T47D (cell line): ENCODE measurements at regions not wholly inside any gene's neighbourhood (a gene's known extent, or its start where the extent isn't known, plus 50 kb on each side); places are given as distances from the start of the nearest gene placed in this dataset.

Experiments used
- DNase-seq, 2 experiments: peaks; one replicate each; pipeline versions ENCODE4 v3.0.0 to v3.0.0-alpha.2; 2011 to 2012; ENCODE audit warnings: low read depth in 1 of 2, low spot score in 1 of 2
- JUND ChIP-seq: IDR thresholded peaks from 2 replicates; pipeline ENCODE4 v1.6.1; 2012; ENCODE audit warnings: low read depth
- in situ Hi-C: cut with HindIII; loops from 2 replicates; pipeline ENCODE4 v1.10.0; 2016; ENCODE audit warnings: low sequenced_read_pairs, low pct_unique_long_range_greater_than_20kb

GRCh38 chr4:38313175-38313574 lies 350.8 kb upstream of the KLF3 start:
- TF ChIP-seq JUND, result no peak
- in situ Hi-C loops, result no loop called here
- DNase-seq, result peak in 1 of 2 experiments; percentile 72

- no peak for TF ChIP-seq JUND
- in situ Hi-C loops, result no loop called here
- DNase-seq, result no peak
Measured at GRCh38 chr4:38313999-38314561, 349.9 kb upstream of the KLF3 start.

GRCh38 chr4:38314663-38315062 lies 349.3 kb upstream of the KLF3 start:
- no peak for DNase-seq
- in situ Hi-C loops, result no loop called here
- TF ChIP-seq JUND, result no peak

GRCh38 chr4:38315286-38315685 lies 348.7 kb upstream of the KLF3 start:
- TF ChIP-seq JUND, result no peak
- in situ Hi-C loops, result no loop called here
- no peak for DNase-seq

GRCh38 chr4:38316045-38316444 lies 348.0 kb upstream of the KLF3 start:
- no peak for DNase-seq
- in situ Hi-C loops, result no loop called here

GRCh38 chr4:38317041-38317674 lies 346.8 kb upstream of the KLF3 start:
- in situ Hi-C loops, result no loop called here
- TF ChIP-seq JUND, result no peak

More at GRCh38 chr4:38316045-38316444, 348.0 kb upstream of the KLF3 start:
- TF ChIP-seq JUND, result no peak

GRCh38 chr4:38318737-38319455 lies 345.1 kb upstream of the KLF3 start:
- no peak for TF ChIP-seq JUND
- in situ Hi-C loops, result no loop called here
- peak; percentile 79 to 96 for DNase-seq

More at GRCh38 chr4:38317041-38317674, 346.8 kb upstream of the KLF3 start:
- DNase-seq, result no peak

GRCh38 chr4:38319456-38320342 lies 344.3 kb upstream of the KLF3 start:
- peak; percentile 70 to 89 for DNase-seq
- no peak for TF ChIP-seq JUND
- in situ Hi-C loops, result no loop called here

- TF ChIP-seq JUND, result no peak
- no peak for DNase-seq
- in situ Hi-C loops, result no loop called here
Measured at GRCh38 chr4:38320343-38320695, 343.7 kb upstream of the KLF3 start.

- in situ Hi-C loops, result no loop called here
- no peak for TF ChIP-seq JUND
- DNase-seq, result no peak
Measured at GRCh38 chr4:38320833-38321232, 343.2 kb upstream of the KLF3 start.

GRCh38 chr4:38322714-38323113 lies 341.3 kb upstream of the KLF3 start:
- in situ Hi-C loops, result no loop called here
- no peak for DNase-seq
- no peak for TF ChIP-seq JUND

- DNase-seq, result peak in 1 of 2 experiments; percentile 57
- no peak for TF ChIP-seq JUND
- in situ Hi-C loops, result no loop called here
Measured at GRCh38 chr4:38323141-38323641, 340.8 kb upstream of the KLF3 start.
